ENCODE measurements at regions not wholly inside any gene's neighbourhood (a gene's known extent, or its start where the extent isn't known, plus 50 kb on each side); places are given as distances from the start of the nearest gene placed in this dataset.

DNA sequence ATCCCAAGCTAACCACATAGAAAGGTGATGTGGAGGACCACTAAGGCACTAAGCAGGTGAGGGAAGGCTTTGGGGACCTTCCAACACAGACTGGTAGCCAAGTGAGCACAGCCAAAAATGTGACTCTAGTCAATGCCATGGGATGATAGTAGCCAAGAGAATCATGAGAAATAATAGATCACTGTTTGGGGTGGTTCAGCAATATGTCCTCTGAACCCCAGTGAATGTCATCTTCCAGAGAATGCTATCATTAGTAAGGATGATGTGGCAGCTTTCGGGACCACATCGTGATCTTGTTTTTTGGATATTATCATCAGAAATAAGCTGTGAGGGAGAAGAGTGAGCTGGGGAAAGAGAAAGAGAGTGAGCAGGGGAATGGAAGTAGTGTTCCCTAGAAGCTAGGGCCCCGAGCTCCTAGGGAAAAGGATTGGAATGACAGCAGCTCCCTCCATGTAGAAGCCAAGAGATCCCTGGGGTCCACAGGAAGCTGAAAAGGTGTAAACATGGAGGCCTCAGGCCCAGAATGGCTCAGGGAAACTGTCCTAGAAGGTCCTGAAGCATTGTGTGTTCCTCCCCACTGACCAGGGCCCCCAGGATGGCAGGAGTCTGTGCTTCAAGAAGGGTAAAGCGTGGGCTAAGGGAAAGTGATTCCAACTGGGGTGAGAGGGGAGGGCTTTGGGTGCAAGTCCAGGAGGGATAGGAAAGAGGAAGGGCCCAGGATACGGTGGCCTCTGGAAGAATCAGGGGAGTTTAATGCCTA, 56.6 kb upstream of the KLF13 start:
- H3K9me3 ChIP-seq (ENCODE audit: control insufficient read depth, insufficient read depth, low read length): no peaks in the 10 kb centered on the region
- no peak overlapping the region for H3K4me3 ChIP-seq (ENCODE audit: low read length)
- DNase-seq (ENCODE audit: low read depth, low spot score): no peak
- no peak overlapping the region for H3K27ac ChIP-seq (ENCODE audit: low read length)
- H3K27me3 ChIP-seq (ENCODE audit: control insufficient read depth, insufficient read depth, low read length): no peaks in the 10 kb centered on the region
- no CpG with 5 or more reads among the region's 5 CpGs for WGBS (ENCODE audit: insufficient coverage, insufficient read length)
- no peaks in the 10 kb centered on the region for H3K36me3 ChIP-seq (ENCODE audit: control insufficient read depth, insufficient read depth, low read length)
- H3K4me1 ChIP-seq (ENCODE audit: control insufficient read depth, insufficient read depth, low read length): peaks cover 2% of the 10 kb centered on the region

DNA sequence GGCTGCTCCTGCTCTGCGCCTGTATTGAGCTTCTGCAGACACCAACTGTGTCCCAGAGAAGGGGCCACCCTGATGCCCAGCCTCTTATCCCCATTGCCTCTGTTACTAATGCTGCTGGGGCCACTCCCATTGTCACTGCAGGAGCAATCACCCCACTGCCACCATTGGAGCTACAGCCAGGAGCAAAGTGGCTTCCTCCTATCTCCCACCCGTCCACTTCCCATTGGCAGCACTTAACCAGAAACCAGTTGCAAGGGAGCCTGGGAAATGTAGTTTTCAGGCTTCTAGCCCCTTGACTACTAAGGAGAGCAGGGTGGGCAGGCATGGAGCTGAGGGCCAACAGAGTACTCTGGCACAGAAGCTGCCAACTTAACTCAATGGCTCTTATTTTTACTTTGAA, 55.9 kb upstream of the KLF13 start:
- H3K27ac ChIP-seq (ENCODE audit: low read length): no peak overlapping the region
- DNase-seq (ENCODE audit: low read depth, low spot score): peak; percentile 31
- no peaks in the 10 kb centered on the region for H3K36me3 ChIP-seq (ENCODE audit: control insufficient read depth, insufficient read depth, low read length)
- no peaks in the 10 kb centered on the region for H3K27me3 ChIP-seq (ENCODE audit: control insufficient read depth, insufficient read depth, low read length)
- no peaks in the 10 kb centered on the region for H3K9me3 ChIP-seq (ENCODE audit: control insufficient read depth, insufficient read depth, low read length)
- no peak overlapping the region for H3K4me3 ChIP-seq (ENCODE audit: low read length)
- H3K4me1 ChIP-seq (ENCODE audit: control insufficient read depth, insufficient read depth, low read length): peaks cover 2% of the 10 kb centered on the region
- WGBS (ENCODE audit: insufficient coverage, insufficient read length): no CpG with 5 or more reads among the region's 2 CpGs

DNA sequence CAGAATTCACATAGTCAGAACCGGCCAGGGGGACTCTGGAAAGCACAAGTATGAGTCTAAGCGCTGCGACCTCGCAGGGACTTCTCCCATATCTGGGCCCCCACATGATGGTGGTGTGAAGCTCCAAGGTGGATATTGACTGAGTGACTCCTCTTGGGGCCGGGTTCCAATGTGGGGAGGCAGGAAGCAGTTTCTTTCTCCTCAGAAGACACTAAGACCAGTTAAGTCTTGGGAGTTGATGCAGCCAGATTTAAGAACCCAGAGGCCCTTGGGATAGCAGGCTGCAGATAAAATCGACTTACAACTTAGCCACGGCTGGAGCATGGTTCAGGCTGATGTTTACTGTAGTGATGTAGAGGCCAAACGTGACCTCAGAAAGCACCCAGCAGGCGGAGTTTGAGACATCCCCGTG, 55.4 kb upstream of the KLF13 start:
- H3K27me3 ChIP-seq (ENCODE audit: control insufficient read depth, insufficient read depth, low read length): no peaks in the 10 kb centered on the region
- DNase-seq (ENCODE audit: low read depth, low spot score): no peak
- no peak overlapping the region for H3K4me3 ChIP-seq (ENCODE audit: low read length)
- H3K27ac ChIP-seq (ENCODE audit: low read length): no peak overlapping the region
- no peaks in the 10 kb centered on the region for H3K36me3 ChIP-seq (ENCODE audit: control insufficient read depth, insufficient read depth, low read length)
- no peaks in the 10 kb centered on the region for H3K9me3 ChIP-seq (ENCODE audit: control insufficient read depth, insufficient read depth, low read length)
- H3K4me1 ChIP-seq (ENCODE audit: control insufficient read depth, insufficient read depth, low read length): peaks cover 2% of the 10 kb centered on the region
- WGBS (ENCODE audit: insufficient coverage, insufficient read length): no CpG with 5 or more reads among the region's 10 CpGs

GRCh38 chr15:31271711-31272557, 54.7 kb upstream of the KLF13 start:
- H3K4me1 ChIP-seq (ENCODE audit: control insufficient read depth, insufficient read depth, low read length): peaks cover 2% of the 10 kb centered on the region
- no peak overlapping the region for H3K4me3 ChIP-seq (ENCODE audit: low read length)
- no peaks in the 10 kb centered on the region for H3K27me3 ChIP-seq (ENCODE audit: control insufficient read depth, insufficient read depth, low read length)
- WGBS (ENCODE audit: insufficient coverage, insufficient read length): no CpG with 5 or more reads among the region's 12 CpGs
- no peak for DNase-seq (ENCODE audit: low read depth, low spot score)
- no peaks in the 10 kb centered on the region for H3K9me3 ChIP-seq (ENCODE audit: control insufficient read depth, insufficient read depth, low read length)
- H3K36me3 ChIP-seq (ENCODE audit: control insufficient read depth, insufficient read depth, low read length): no peaks in the 10 kb centered on the region
- no peak overlapping the region for H3K27ac ChIP-seq (ENCODE audit: low read length)

GRCh38 chr15:31272558-31273257, 53.9 kb upstream of the KLF13 start:
- H3K4me1 ChIP-seq (ENCODE audit: control insufficient read depth, insufficient read depth, low read length): peaks cover 2% of the 10 kb centered on the region
- H3K4me3 ChIP-seq (ENCODE audit: low read length): no peak overlapping the region
- H3K27ac ChIP-seq (ENCODE audit: low read length): no peak overlapping the region
- no peaks in the 10 kb centered on the region for H3K36me3 ChIP-seq (ENCODE audit: control insufficient read depth, insufficient read depth, low read length)
- DNase-seq (ENCODE audit: low read depth, low spot score): no peak
- H3K9me3 ChIP-seq (ENCODE audit: control insufficient read depth, insufficient read depth, low read length): no peaks in the 10 kb centered on the region
- H3K27me3 ChIP-seq (ENCODE audit: control insufficient read depth, insufficient read depth, low read length): no peaks in the 10 kb centered on the region
- no CpG with 5 or more reads among the region's 14 CpGs for WGBS (ENCODE audit: insufficient coverage, insufficient read length)

DNA sequence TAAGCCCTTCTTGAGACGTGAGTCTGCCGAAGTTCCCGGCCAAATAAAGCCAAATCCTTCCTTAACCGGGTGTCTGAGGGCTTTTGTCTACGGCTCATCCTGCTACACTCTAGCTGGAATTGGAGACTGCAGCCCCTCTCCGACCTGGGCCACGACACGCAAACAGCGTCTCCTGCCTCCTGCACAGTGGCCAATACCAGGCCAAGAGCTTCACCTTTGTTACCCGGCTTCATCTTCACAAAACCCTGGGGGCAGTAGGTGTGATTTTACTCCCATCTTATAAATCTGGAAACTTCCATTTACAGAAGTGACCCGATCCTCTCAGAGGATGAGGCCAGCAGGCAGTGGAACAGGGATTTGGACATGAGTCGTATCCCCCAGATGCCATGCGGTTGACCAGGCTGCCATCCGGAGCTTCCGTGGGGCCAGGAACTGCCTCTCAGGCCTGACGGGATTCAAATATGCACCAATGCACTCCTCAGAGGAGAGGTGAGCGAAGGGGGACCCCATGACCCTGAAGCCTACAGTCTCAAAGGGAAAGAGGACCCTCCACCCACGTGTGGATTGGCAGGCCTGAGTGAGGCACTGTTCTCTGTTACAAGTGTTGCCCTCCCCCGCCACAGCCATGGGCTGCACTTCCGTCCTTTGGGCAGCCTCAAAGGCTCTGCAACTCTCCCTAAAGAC, 53.2 kb upstream of the KLF13 start:
- WGBS (ENCODE audit: insufficient coverage, insufficient read length): no CpG with 5 or more reads among the region's 20 CpGs
- H3K27me3 ChIP-seq (ENCODE audit: control insufficient read depth, insufficient read depth, low read length): no peaks in the 10 kb centered on the region
- no peak for DNase-seq (ENCODE audit: low read depth, low spot score)
- no peaks in the 10 kb centered on the region for H3K9me3 ChIP-seq (ENCODE audit: control insufficient read depth, insufficient read depth, low read length)
- H3K27ac ChIP-seq (ENCODE audit: low read length): no peak overlapping the region
- H3K4me3 ChIP-seq (ENCODE audit: low read length): no peak overlapping the region
- H3K36me3 ChIP-seq (ENCODE audit: control insufficient read depth, insufficient read depth, low read length): no peaks in the 10 kb centered on the region
- H3K4me1 ChIP-seq (ENCODE audit: control insufficient read depth, insufficient read depth, low read length): peaks cover 2% of the 10 kb centered on the region

GRCh38 chr15:31274496-31275330, 51.9 kb upstream of the KLF13 start:
- Histone ChIP-seq H3K36me3 (ENCODE audit: control insufficient read depth, insufficient read depth, low read length) (no peaks in the 10 kb centered on the region), H3K9me3 (ENCODE audit: control insufficient read depth, insufficient read depth, low read length) (no peaks in the 10 kb centered on the region), H3K27ac (ENCODE audit: low read length) (no peak overlapping the region), H3K4me1 (ENCODE audit: control insufficient read depth, insufficient read depth, low read length) (peaks cover 2% of the 10 kb centered on the region), H3K27me3 (ENCODE audit: control insufficient read depth, insufficient read depth, low read length) (no peaks in the 10 kb centered on the region), H3K4me3 (ENCODE audit: low read length) (no peak overlapping the region)
- no peak for DNase-seq (ENCODE audit: low read depth, low spot score)
- no CpG with 5 or more reads among the region's 14 CpGs for WGBS (ENCODE audit: insufficient coverage, insufficient read length)

- no peak overlapping the region for H3K27ac ChIP-seq (ENCODE audit: low read length)
- no peaks in the 10 kb centered on the region for H3K27me3 ChIP-seq (ENCODE audit: control insufficient read depth, insufficient read depth, low read length)
- H3K4me1 ChIP-seq (ENCODE audit: control insufficient read depth, insufficient read depth, low read length): peaks cover 2% of the 10 kb centered on the region
- no peaks in the 10 kb centered on the region for H3K36me3 ChIP-seq (ENCODE audit: control insufficient read depth, insufficient read depth, low read length)
- DNase-seq (ENCODE audit: low read depth, low spot score): no peak
- no peak overlapping the region for H3K4me3 ChIP-seq (ENCODE audit: low read length)
- no peaks in the 10 kb centered on the region for H3K9me3 ChIP-seq (ENCODE audit: control insufficient read depth, insufficient read depth, low read length)
- WGBS (ENCODE audit: insufficient coverage, insufficient read length): no CpG with 5 or more reads among the region's 17 CpGs
Measured at GRCh38 chr15:31275331-31276262, 51.0 kb upstream of the KLF13 start.

Data from iPS DF 6.9 (cell line).